Astrocyte of the spinal cord (primary cell): ENCODE measurements at regions not wholly inside any gene's neighbourhood (a gene's known extent, or its start where the extent isn't known, plus 50 kb on each side); places are given as distances from the start of the nearest gene placed in this dataset.
A peak's percentile ranks its signal among the peaks of the same experiment; 100 is the strongest.

Experiments used
- DNase-seq: peaks from one replicate; pipeline ENCODE4 v3.0.0; 2011; ENCODE audit warnings: low read depth, low spot score
- H3K4me3 ChIP-seq: 2 replicates; pipeline ENCODE4 v1.5.1; 2011; ENCODE audit warnings: low read depth, mild to moderate bottlenecking, low read length, moderate library complexity
- in situ Hi-C: cut with HindIII; loops from 2 replicates; pipeline ENCODE4 v1.10.0; 2017; ENCODE audit warnings: low sequenced_read_pairs
- TF ChIP-seq, protein P1 (sequence below): IDR thresholded peaks from 2 replicates; pipeline ENCODE4 v1.5.1; 2012; ENCODE audit warnings: low read depth, mild to moderate bottlenecking, low read length, inconsistent platforms

GRCh38 chrX:46447384-46447783 is 97.8 kb downstream of the ZNF674 start:
- H3K4me3 ChIP-seq = peak overlapping the region; percentile 74
- peak; percentile 5 for DNase-seq
- in situ Hi-C loops = no loop called here
- TF ChIP-seq, protein P1, sequence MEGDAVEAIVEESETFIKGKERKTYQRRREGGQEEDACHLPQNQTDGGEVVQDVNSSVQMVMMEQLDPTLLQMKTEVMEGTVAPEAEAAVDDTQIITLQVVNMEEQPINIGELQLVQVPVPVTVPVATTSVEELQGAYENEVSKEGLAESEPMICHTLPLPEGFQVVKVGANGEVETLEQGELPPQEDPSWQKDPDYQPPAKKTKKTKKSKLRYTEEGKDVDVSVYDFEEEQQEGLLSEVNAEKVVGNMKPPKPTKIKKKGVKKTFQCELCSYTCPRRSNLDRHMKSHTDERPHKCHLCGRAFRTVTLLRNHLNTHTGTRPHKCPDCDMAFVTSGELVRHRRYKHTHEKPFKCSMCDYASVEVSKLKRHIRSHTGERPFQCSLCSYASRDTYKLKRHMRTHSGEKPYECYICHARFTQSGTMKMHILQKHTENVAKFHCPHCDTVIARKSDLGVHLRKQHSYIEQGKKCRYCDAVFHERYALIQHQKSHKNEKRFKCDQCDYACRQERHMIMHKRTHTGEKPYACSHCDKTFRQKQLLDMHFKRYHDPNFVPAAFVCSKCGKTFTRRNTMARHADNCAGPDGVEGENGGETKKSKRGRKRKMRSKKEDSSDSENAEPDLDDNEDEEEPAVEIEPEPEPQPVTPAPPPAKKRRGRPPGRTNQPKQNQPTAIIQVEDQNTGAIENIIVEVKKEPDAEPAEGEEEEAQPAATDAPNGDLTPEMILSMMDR = no peak

DNA sequence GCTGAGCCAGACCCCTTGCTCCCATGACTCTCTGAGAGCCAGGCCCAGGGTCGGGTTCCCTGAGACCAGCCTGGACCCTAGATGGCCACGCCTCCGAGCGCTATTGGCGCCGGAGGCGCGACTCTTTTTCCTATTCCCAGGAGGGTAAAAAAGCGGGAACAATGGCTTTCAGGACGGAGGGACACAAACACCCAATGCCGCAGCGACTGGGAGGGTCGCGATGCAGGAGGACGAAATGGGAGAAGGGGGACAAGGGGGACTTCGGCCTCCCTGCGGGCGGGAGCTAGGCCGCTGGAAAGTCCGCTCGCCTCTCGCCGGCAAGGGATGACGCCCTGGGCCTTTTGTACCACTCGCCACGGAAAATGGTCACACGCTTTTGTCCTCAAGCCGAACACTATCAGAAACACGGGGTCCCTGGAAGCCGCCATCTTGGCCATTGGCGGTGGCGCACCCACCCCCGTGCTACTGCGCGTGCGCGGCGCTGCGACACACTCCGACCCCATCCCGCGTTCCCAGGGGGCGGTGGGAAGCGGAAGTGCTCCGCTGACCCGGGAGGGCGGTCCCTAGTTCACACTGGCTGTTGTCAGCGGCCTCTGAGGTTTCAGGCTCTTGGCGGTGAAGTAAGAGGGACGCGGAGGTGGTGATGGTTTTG is 98.4 kb downstream of the ZNF674 start:
- peak; percentile 64 for DNase-seq
- TF ChIP-seq, protein P1 = no peak
- in situ Hi-C loops = no loop called here
- H3K4me3 ChIP-seq = peak overlapping the region; percentile 74

DNA sequence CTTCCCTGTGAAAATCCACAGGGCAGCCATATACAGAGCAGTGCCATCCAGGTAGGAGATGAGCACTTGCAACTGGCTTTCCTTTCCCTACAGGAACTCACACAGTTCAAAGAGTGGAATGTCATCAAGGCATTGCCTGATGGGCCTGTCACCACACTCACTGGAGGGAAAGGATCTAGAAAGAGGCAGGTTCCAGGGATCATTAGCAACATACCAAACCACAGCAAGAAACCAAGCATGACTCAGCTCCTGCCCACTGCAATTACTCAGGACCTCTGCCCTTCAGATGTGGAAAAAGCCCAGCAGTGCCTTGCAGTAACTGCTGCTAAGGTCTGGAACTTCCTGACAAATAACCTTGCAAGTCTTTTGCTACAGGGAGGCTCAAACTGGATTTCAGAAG is 101.2 kb downstream of the ZNF674 start:
- no peak overlapping the region for H3K4me3 ChIP-seq
- TF ChIP-seq, protein P1 = no peak
- peak; percentile 87 for DNase-seq
- in situ Hi-C loops = no loop called here

DNA sequence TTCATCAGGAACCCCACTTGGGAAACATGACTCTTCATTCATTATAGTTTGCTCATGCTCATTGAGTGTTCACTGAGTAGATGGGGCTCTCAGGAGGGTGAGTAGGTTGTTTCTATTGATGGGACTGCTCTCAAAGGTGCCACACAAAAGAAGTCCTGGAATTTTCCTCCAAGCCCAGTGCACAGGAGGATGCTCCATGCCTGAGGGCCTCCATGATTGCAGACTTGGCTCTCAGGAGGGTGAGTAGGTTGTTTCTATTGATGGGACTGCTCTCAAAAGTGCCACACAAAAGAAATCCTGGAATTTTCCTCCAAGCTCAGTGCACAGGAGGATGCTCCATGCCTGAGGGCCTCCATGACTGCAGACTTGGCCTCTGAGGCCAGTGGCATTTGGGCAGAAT is 108.5 kb downstream of the ZNF674 start:
- TF ChIP-seq, protein P1 = no peak
- no peak for DNase-seq
- in situ Hi-C loops = no loop called here
- no peak overlapping the region for H3K4me3 ChIP-seq

DNA sequence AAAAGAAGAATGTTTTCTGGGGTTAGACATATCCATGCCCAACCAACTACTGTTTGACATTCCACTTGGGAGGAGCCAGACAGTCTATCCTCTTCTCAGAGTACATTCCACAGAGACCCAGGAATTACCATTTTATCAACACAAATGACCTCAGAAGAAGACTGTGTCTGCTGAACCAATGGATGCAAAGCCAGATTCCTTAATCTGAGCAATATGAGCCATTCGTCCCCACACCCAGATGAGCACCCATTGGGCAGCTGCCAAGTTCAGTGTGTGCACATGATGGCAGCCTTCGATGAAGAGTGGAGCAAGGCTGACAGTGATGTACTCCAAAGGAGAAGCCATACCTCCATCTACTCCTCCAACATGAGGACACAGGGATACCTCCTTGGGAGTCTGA is 111.3 kb downstream of the ZNF674 start:
- TF ChIP-seq, protein P1 = no peak
- H3K4me3 ChIP-seq = no peak overlapping the region
- DNase-seq = no peak
- in situ Hi-C loops = no loop called here

DNA sequence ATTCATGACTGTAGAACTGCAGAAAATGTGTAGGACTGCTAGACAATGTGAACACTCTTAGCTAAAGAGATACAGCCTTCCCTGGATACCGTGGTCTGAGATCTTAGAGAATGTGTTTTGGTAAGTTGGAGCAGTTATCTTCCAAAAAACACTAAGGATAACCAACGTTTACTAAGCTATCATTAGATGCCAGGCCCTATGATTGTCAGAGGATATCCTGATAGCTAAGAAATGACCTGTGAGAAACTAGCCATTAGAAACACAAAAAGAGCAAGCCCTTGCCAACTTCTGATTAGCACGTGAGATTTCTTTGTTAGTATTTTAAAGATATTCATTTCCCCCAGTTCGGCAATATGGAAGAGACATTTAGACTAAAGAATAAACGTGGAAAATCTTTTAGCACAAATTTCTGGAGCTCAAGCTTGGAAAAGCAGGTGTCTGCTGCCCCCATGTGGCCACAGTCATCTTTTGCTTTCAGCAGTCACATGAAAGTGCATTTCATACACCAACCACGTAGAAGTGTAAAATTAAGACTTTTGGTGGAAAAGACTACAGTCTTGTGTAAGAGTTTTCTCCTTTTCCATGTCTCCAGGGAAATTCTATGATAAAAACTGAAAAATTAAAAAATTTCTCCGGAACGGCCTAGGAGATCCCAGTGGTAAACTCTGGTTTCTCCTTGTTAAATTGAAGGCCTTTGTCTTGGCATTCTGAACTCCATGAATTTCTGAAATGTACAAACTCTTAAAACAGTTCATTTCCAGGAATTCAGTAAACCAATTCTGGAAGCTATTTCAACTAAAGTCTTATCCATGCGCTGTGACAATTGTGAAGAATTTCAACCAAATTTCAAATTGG is 136.4 kb downstream of the ZNF674 start:
- DNase-seq = peak; percentile 73
- H3K4me3 ChIP-seq = no peak overlapping the region
- in situ Hi-C loops = no loop called here
- TF ChIP-seq, protein P1 = peak; percentile 78
